Activated gamma-delta T cell (primary cell): ENCODE measurements at regions not wholly inside any gene's neighbourhood (a gene's known extent, or its start where the extent isn't known, plus 50 kb on each side); places are given as distances from the start of the nearest gene placed in this dataset.
"Not testable (repeated sequence)": the region's sequence is repeated elsewhere in the genome, so short reads cannot be mapped to it uniquely, and the experiment has no call there.

ENCODE experiments used
- DNase-seq: peaks from one replicate; lab custom pipeline; 2025; lab: John Stamatoyannopoulos, UW

GRCh38 chr6:105881608-105882007, 204.5 kb upstream of the PRDM1 start:
- no peak for DNase-seq

GRCh38 chr6:105880030-105880492, 206.1 kb upstream of the PRDM1 start:
- DNase-seq: no peak

DNA sequence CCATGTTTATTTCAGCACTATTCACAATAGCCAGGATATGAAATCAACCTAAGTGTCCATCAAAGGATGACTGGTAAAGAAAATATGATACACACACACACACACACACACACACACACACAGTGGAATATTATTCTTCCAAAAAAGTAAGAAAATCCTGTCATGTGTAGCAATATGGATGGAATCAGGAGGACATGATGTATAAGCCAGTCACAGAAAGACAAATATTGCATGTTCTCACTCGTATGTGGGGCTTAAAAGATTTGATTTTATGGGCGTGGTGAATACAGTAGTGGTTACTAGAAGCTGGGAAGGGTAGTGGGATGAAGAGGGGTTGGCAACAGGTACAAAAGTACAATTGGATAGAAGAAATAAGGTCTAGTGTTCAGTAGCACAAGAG, 207.0 kb upstream of the PRDM1 start:
- no peak for DNase-seq

DNA sequence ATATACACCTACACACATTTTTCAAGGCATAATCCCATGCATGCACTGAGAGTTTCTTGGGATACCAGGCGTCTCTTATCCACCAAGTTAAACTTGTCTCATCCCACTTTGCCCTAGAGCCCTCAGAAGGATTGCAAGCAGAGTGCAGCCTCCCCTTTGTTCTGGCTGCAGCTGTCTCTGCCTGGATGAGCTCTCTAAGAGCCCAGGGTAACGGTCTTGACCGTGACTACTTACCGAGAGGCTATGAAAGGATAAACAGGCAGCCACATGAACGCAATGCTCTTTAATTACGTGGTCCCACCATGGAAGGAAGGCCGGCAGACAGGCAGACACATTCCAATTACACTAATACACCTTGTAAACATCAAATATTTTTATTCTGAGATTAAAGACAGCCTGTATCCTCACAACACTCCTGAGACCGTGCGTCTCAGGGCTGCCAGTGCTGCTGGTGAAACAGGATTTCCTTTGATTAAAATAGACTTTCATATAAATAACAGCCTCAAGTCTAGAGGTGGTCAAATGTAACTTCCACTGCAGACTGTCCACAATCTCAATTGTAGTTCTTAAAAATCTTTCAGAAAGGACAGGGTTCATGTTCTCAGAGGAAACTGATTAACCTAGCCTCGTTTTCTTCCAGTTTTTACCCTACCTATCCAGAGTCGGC, 210.0 kb upstream of the PRDM1 start:
- DNase-seq: no peak

- no peak for DNase-seq
Observed at GRCh38 chr6:105874835-105875626, 211.1 kb upstream of the PRDM1 start.

GRCh38 chr6:105873799-105874198, 212.3 kb upstream of the PRDM1 start:
- DNase-seq: no peak

GRCh38 chr6:105873211-105873704, 212.9 kb upstream of the PRDM1 start:
- no peak for DNase-seq

- DNase-seq: no peak
Observed at GRCh38 chr6:105872249-105872648, 213.9 kb upstream of the PRDM1 start.

GRCh38 chr6:105871542-105871941, 214.6 kb upstream of the PRDM1 start:
- no peak for DNase-seq

- no peak for DNase-seq
Observed at GRCh38 chr6:105869835-105870440, 216.2 kb upstream of the PRDM1 start.

- no peak for DNase-seq
Observed at GRCh38 chr6:105868823-105869460, 217.2 kb upstream of the PRDM1 start.

DNA sequence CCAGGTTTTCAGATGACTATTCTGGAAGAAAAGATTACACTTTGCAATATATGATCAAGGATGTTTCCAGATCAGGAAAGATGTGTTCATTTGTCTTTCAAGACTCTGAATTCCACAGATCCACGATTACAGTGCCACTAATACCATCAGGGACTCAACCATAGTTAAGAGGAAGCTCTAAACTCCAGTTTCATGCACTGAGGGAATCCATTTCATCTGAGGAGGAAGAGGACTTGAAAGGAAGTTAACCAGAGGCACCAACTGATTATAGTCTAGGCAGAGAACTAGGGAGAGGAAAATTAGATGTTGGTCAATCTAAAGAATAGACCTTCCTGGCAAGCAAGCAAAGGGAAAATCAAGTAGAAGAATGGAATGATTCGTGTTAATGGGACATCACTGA, 218.3 kb upstream of the PRDM1 start:
- DNase-seq: no peak

DNA sequence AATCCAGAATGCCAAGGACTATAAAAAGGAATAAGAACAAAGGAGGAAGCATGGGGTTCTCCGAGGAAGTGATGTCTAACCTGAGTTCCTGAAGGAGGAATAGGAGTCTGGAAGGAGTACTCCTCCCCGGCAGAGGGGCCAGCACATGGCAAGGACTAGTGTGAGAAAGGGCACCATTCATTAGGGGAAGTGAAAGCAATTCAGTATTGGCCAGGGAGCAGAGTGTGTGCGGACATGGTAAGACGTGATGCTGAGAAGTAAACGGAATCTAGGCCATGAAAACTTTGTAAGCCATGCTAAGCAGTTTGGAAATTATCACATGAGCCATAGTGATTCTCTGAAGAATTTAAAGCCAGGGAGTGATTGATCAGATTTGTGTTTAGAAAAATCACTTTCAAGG, 218.9 kb upstream of the PRDM1 start:
- no peak for DNase-seq

GRCh38 chr6:105862936-105863607, 223.1 kb upstream of the PRDM1 start:
- no peak for DNase-seq

DNA sequence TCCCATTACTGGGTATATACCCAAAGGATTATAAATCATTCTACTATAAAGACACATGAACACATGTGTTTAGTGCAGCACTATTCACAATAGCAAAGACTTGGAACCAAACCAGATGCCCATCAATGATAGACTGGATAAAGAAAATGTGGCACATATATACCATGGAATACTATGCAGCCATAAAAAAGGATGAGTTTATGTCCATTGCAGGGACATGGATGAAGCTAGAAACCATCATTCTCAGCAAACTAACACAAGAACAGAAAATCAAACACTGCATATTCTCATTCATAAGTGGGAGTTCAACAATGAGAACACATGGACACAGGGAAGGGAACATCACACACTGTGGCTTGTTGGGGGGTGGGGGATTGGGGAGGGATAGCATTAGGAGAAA, 225.2 kb upstream of the PRDM1 start:
- not testable (repeated sequence) for DNase-seq

- DNase-seq: no peak
Observed at GRCh38 chr6:105859457-105859856, 226.7 kb upstream of the PRDM1 start.

DNA sequence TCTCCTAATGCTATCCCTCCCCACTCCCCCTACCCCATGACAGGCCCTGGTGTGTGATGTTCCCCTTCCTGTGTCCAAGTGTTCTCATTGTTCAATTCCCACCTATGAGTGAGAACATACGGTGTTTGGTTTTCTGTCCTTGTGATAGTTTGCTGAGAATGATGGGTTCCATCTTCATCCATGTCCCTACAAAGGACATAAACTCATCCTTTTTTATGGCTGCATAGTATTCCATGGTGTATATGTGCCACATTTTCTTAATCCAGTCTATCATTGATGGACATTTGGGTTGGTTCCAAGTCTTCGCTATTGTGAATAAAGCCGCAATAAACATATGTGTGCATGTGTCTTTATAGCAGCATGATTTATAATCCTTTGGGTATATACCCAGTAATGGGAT, 227.5 kb upstream of the PRDM1 start:
- not testable (repeated sequence) for DNase-seq

- DNase-seq: no peak
Observed at GRCh38 chr6:105855433-105855832, 230.7 kb upstream of the PRDM1 start.

- not testable (repeated sequence) for DNase-seq
Observed at GRCh38 chr6:105853979-105854378, 232.2 kb upstream of the PRDM1 start.

DNA sequence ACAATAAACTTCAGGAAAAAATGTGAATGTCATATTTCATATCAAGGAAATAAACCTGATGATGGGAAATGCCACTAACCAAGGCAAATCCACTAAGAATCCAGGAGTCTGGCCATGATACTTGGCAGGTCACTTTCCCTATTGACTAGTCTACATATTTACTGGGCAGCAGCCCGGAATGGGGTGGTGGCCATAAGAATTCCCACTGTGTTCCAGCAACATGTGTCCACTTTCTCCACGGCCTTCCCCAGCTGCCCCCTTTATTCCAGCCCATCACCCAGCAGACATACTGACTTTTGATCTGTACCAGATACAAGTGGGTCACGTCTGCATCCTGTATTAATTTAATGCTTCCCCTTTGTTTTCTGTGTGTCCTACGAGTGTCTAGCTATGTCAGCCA, 234.5 kb upstream of the PRDM1 start:
- no peak for DNase-seq

DNA sequence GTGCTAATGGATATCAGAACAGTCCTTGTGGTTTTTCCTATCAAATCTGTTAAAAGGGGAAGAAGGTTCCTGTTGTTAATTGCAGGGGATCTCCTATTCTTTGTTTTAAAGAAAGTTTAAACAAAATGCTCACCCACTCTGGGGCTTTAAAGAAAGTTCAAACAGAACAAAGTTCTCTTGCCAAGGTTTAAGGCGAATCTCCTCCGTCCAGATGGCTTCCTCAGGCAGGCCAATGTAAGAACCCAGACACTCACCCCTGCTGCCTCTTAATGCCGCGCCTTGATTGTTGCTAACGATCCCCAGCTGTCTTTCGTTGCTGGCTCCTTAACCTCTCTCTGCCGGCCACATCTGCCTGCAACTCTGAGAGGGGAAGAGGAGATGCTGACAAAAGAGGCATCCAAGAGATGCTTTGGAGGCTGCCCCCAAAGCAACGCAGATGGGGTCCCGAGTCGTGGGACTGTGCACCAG, 235.0 kb upstream of the PRDM1 start:
- DNase-seq: no peak
